Mesenchymal stem cell (in vitro differentiated cells and primary cell): ENCODE measurements at regions not wholly inside any gene's neighbourhood (a gene's known extent, or its start where the extent isn't known, plus 50 kb on each side); places are given as distances from the start of the nearest gene placed in this dataset.

Experiments used
- DNase-seq: peaks from one replicate; pipeline ENCODE4 v3.0.0-alpha.2; 2013
- H2AFZ ChIP-seq: one replicate; pipeline ENCODE4 v1.6.1; 2013; ENCODE audit warnings: low read depth, mild to moderate bottlenecking, control low read depth, inconsistent platforms, low read length, moderate library complexity
- H2AK5ac ChIP-seq: 2 replicates; pipeline ENCODE4 v1.6.1; 2013; ENCODE audit warnings: low read length, moderate library complexity, mild to moderate bottlenecking, inconsistent platforms; ENCODE audit not compliant: severe bottlenecking
- H2BK120ac ChIP-seq: one replicate; pipeline ENCODE4 v1.6.1; 2013; ENCODE audit warnings: low read depth, mild to moderate bottlenecking, inconsistent platforms, low read length, moderate library complexity
- H2BK12ac ChIP-seq, 2 experiments: one replicate each; pipeline ENCODE4 v1.6.1; 2013; ENCODE audit warnings: inconsistent platforms in 2 of 2, low read length in 2 of 2, mild to moderate bottlenecking in 2 of 2, moderate library complexity in 2 of 2, control low read depth in 1 of 2
- H2BK15ac ChIP-seq: one replicate; pipeline ENCODE4 v1.6.1; 2013; ENCODE audit warnings: mild to moderate bottlenecking, low read depth, inconsistent platforms; ENCODE audit not compliant: poor library complexity, severe bottlenecking
- H2BK5ac ChIP-seq: 2 replicates; pipeline ENCODE4 v1.6.1; 2013; ENCODE audit warnings: low read depth, mild to moderate bottlenecking, low read length, control low read depth, inconsistent platforms; ENCODE audit not compliant: poor library complexity, severe bottlenecking
- H3K14ac ChIP-seq, 2 experiments: one replicate each; pipeline ENCODE4 v1.6.1; 2013; ENCODE audit warnings: inconsistent platforms in 2 of 2, low read length in 2 of 2, control low read depth in 1 of 2, mild to moderate bottlenecking in 1 of 2, moderate library complexity in 1 of 2
- H3K18ac ChIP-seq, 2 experiments: one replicate each; pipeline ENCODE4 v1.6.1; 2013; ENCODE audit warnings: inconsistent platforms in 2 of 2, low read length in 2 of 2, control low read depth in 1 of 2, low read depth in 1 of 2, mild to moderate bottlenecking in 1 of 2
- H3K23ac ChIP-seq, 2 experiments: one replicate each; pipeline ENCODE4 v1.6.1; 2013; ENCODE audit warnings: inconsistent platforms in 2 of 2, low read length in 2 of 2, mild to moderate bottlenecking in 2 of 2, moderate library complexity in 2 of 2, control low read depth in 1 of 2
- H3K27ac ChIP-seq: 2 replicates; pipeline ENCODE4 v1.5.1; 2013; ENCODE audit warnings: mild to moderate bottlenecking, moderate library complexity, low read length, control low read depth, inconsistent platforms; ENCODE audit not compliant: poor library complexity, severe bottlenecking
- H3K27me3 ChIP-seq, 2 experiments: 2 replicates each; pipeline versions ENCODE4 v1.6.1 to v1.7.0; 2013; ENCODE audit warnings: low read length in 2 of 2, mild to moderate bottlenecking in 2 of 2, moderate library complexity in 2 of 2, control low read depth in 1 of 2, inconsistent platforms in 1 of 2; ENCODE audit not compliant: control insufficient read depth in 1 of 2, insufficient read depth in 1 of 2
- H3K36me3 ChIP-seq, 2 experiments: 2 replicates each; pipeline versions ENCODE4 v1.6.1 to v1.7.0; 2013; ENCODE audit warnings: low read length in 2 of 2, control low read depth in 1 of 2, inconsistent platforms in 1 of 2, low read depth in 1 of 2, mild to moderate bottlenecking in 1 of 2; ENCODE audit not compliant: insufficient read depth in 2 of 2, control insufficient read depth in 1 of 2
- H3K4ac ChIP-seq, 2 experiments: one replicate each; pipeline ENCODE4 v1.6.1; 2013; ENCODE audit warnings: inconsistent platforms in 2 of 2, low read length in 2 of 2, mild to moderate bottlenecking in 2 of 2, moderate library complexity in 2 of 2, control low read depth in 1 of 2, low read depth in 1 of 2
- H3K4me1 ChIP-seq: 2 replicates; pipeline ENCODE4 v1.6.1; 2013; ENCODE audit warnings: low read depth, low read length, control low read depth; ENCODE audit not compliant: control insufficient read depth, insufficient read depth
- H3K4me2 ChIP-seq: 2 replicates; pipeline ENCODE4 v1.6.1; 2013; ENCODE audit warnings: low read length, mild to moderate bottlenecking, inconsistent platforms; ENCODE audit not compliant: poor library complexity, severe bottlenecking
- H3K4me3 ChIP-seq, 2 experiments: 2 replicates each; pipeline versions ENCODE4 v1.5.1 to v1.7.0; 2013; ENCODE audit warnings: low read length in 2 of 2, mild to moderate bottlenecking in 2 of 2, control low read depth in 1 of 2, low read depth in 1 of 2; ENCODE audit not compliant: insufficient read depth in 1 of 2
- H3K79me1 ChIP-seq: replicated peaks from 2 replicates; pipeline ENCODE4 v1.6.1; 2013; ENCODE audit warnings: mild to moderate bottlenecking, control low read depth, low read length, inconsistent platforms; ENCODE audit not compliant: poor library complexity, severe bottlenecking
- H3K9ac ChIP-seq: 2 replicates; pipeline ENCODE4 v1.7.0; 2013; ENCODE audit warnings: mild to moderate bottlenecking, low read length, moderate library complexity
- H3K9me3 ChIP-seq: 2 replicates; pipeline ENCODE4 v1.7.0; 2013; ENCODE audit warnings: mild to moderate bottlenecking, low read length; ENCODE audit not compliant: control insufficient read depth
- H4K8ac ChIP-seq: one replicate; pipeline ENCODE4 v1.6.1; 2013; ENCODE audit warnings: inconsistent platforms, mild to moderate bottlenecking, low read length, moderate library complexity
- H4K91ac ChIP-seq: one replicate; pipeline ENCODE4 v1.6.1; 2013; ENCODE audit warnings: mild to moderate bottlenecking, low read length, inconsistent platforms
- WGBS: methylation state at CpG from one replicate; pipeline ENCODE4 v1.1.7; 2013; ENCODE audit warnings: mixed read lengths; 5-methylcytosine and 5-hydroxymethylcytosine counted together

- no peak overlapping the region for H2AK5ac ChIP-seq
- no peak overlapping the region for H3K4ac ChIP-seq
- H2BK15ac ChIP-seq = no peak overlapping the region
- H3K27ac ChIP-seq = no peak overlapping the region
- H3K4me3 ChIP-seq = no peak overlapping the region
- H3K18ac ChIP-seq = no peak overlapping the region
- H2BK5ac ChIP-seq = no peak overlapping the region
- no peak overlapping the region for H3K9ac ChIP-seq
- no peaks in the 10 kb centered on the region for H3K79me1 ChIP-seq
- H4K91ac ChIP-seq = no peak overlapping the region
- H3K4me2 ChIP-seq = no peak overlapping the region
- H3K27me3 ChIP-seq = no peaks in the 10 kb centered on the region
- 94% methylated on average over 2 of the region's 2 CpGs for WGBS
- H3K23ac ChIP-seq = no peak overlapping the region
- DNase-seq = no peak
- H3K14ac ChIP-seq = no peak overlapping the region
- no peaks in the 10 kb centered on the region for H3K9me3 ChIP-seq
- H3K36me3 ChIP-seq = no peaks in the 10 kb centered on the region
- H2BK12ac ChIP-seq = no peak overlapping the region
- peaks cover 3% of the 10 kb centered on the region for H3K4me1 ChIP-seq
- H2AFZ ChIP-seq = no peak overlapping the region
- no peak overlapping the region for H2BK120ac ChIP-seq
- H4K8ac ChIP-seq = no peak overlapping the region
Observed at GRCh38 chr10:62639144-62639543, 165.4 kb upstream of the ADO start.

GRCh38 chr10:62640411-62640810 is 164.1 kb upstream of the ADO start:
- no peak overlapping the region for H3K9ac ChIP-seq
- DNase-seq = no peak

GRCh38 chr10:62643606-62644587 is 160.6 kb upstream of the ADO start:
- H3K14ac ChIP-seq = no peak overlapping the region
- no peak overlapping the region for H2AK5ac ChIP-seq
- H4K8ac ChIP-seq = no peak overlapping the region
- H2AFZ ChIP-seq = no peak overlapping the region
- no peaks in the 10 kb centered on the region for H3K4me1 ChIP-seq
- H3K4ac ChIP-seq = no peak overlapping the region
- H4K91ac ChIP-seq = no peak overlapping the region
- no peak overlapping the region for H3K9ac ChIP-seq
- H3K79me1 ChIP-seq = no peaks in the 10 kb centered on the region
- H3K36me3 ChIP-seq = no peaks in the 10 kb centered on the region
- no peak overlapping the region for H2BK12ac ChIP-seq
- no peak overlapping the region for H3K4me3 ChIP-seq
- H3K27me3 ChIP-seq = peaks cover 0 to 10% of the 10 kb centered on the region in 2 experiments
- DNase-seq = no peak
- H2BK5ac ChIP-seq = no peak overlapping the region
- H2BK120ac ChIP-seq = no peak overlapping the region
- no peak overlapping the region for H2BK15ac ChIP-seq
- H3K18ac ChIP-seq = no peak overlapping the region
- WGBS = 100% methylated on average over 4 of the region's 5 CpGs
- H3K23ac ChIP-seq = no peak overlapping the region
- no peak overlapping the region for H3K27ac ChIP-seq
- H3K9me3 ChIP-seq = no peaks in the 10 kb centered on the region
- no peak overlapping the region for H3K4me2 ChIP-seq

More at GRCh38 chr10:62640411-62640810, 164.1 kb upstream of the ADO start:
- Histone ChIP-seq H2AFZ (no peak overlapping the region), H3K4me2 (no peak overlapping the region), H3K27ac (no peak overlapping the region), H3K79me1 (no peaks in the 10 kb centered on the region), H3K4me1 (peaks cover 3% of the 10 kb centered on the region), H4K8ac (no peak overlapping the region), H2BK12ac (no peak overlapping the region), H2AK5ac (no peak overlapping the region), H2BK120ac (no peak overlapping the region), H3K9me3 (no peaks in the 10 kb centered on the region), H3K4ac (no peak overlapping the region), H3K18ac (no peak overlapping the region), H3K14ac (no peak overlapping the region), H2BK5ac (no peak overlapping the region), H4K91ac (no peak overlapping the region), H3K4me3 (no peak overlapping the region), H3K23ac (no peak overlapping the region), H2BK15ac (no peak overlapping the region), H3K27me3 (no peaks in the 10 kb centered on the region), H3K36me3 (no peaks in the 10 kb centered on the region)

GRCh38 chr10:62647375-62648092 is 157.0 kb upstream of the ADO start:
- H3K4me2 ChIP-seq = no peak overlapping the region
- no peak overlapping the region for H3K27ac ChIP-seq
- no peak overlapping the region for H2AFZ ChIP-seq
- H3K9ac ChIP-seq = no peak overlapping the region
- H3K23ac ChIP-seq = no peak overlapping the region
- no peaks in the 10 kb centered on the region for H3K36me3 ChIP-seq
- H2BK5ac ChIP-seq = no peak overlapping the region
- no peak overlapping the region for H3K4ac ChIP-seq
- no peaks in the 10 kb centered on the region for H3K9me3 ChIP-seq
- DNase-seq = no peak
- no peak overlapping the region for H3K4me3 ChIP-seq
- no peak overlapping the region for H2BK12ac ChIP-seq
- H3K4me1 ChIP-seq = no peaks in the 10 kb centered on the region
- no peaks in the 10 kb centered on the region for H3K79me1 ChIP-seq
- no peak overlapping the region for H3K14ac ChIP-seq
- H4K8ac ChIP-seq = no peak overlapping the region
- H3K27me3 ChIP-seq = peaks cover 0 to 10% of the 10 kb centered on the region in 2 experiments
- no peak overlapping the region for H2BK120ac ChIP-seq
- H2BK15ac ChIP-seq = no peak overlapping the region
- H4K91ac ChIP-seq = no peak overlapping the region
- no peak overlapping the region for H3K18ac ChIP-seq
- H2AK5ac ChIP-seq = no peak overlapping the region
- WGBS = 91% methylated on average over 5 of the region's 6 CpGs
